B cell (primary cell): ENCODE measurements at regions not wholly inside any gene's neighbourhood (a gene's known extent, or its start where the extent isn't known, plus 50 kb on each side); places are given as distances from the start of the nearest gene placed in this dataset.
"Not testable (repeated sequence)": the region's sequence is repeated elsewhere in the genome, so short reads cannot be mapped to it uniquely, and the experiment has no call there.

ENCODE experiments used
- ATAC-seq: fragments of 200-7000 bp; cut with Tn5 transposase; one replicate; pipeline ENCODE4 v1.10.0; 2021; ENCODE audit warnings: low read depth, mild to moderate bottlenecking, moderate number of reproducible peaks, moderate library complexity
- CTCF ChIA-PET: fragments of 350-600 bp; sonication (Branson Sonifier 250); formaldehyde crosslinking; loops from one replicate; lab custom pipeline; 2021; ENCODE audit warnings: antibody characterized with exemption, inconsistent platforms; lab: Charles Lee
- POLR2A ChIA-PET: fragments of 350-600 bp; sonication (Branson Sonifier 250); formaldehyde crosslinking; loops from one replicate; lab custom pipeline; 2021; ENCODE audit warnings: antibody characterized with exemption; lab: Charles Lee
- DNase-seq: peaks from one replicate; pipeline ENCODE4 v3.0.0; 2013
- H2AFZ ChIP-seq: 2 replicates; pipeline ENCODE4 v1.6.1; 2012; ENCODE audit warnings: mild to moderate bottlenecking, low read depth, low read length; ENCODE audit not compliant: insufficient read depth, poor library complexity, severe bottlenecking
- H3K27ac ChIP-seq, 2 donors: 1 replicate in 1 of 2; 2 replicates in 1 of 2; pipeline ENCODE4 v1.5.1; 2012 to 2013; ENCODE audit warnings: low read length in 2 of 2, mild to moderate bottlenecking in 2 of 2, moderate library complexity in 1 of 2
- H3K27me3 ChIP-seq, 4 experiments: fragments of 200-600 bp in 1 of 4; sonication (generic) in 1 of 4; replicated peaks in 1 of 4; 1 replicate in 2 of 4; 2 replicates in 2 of 4; pipeline versions ENCODE4 v1.6.1 to v1.7.0; 2013 to 2016; ENCODE audit warnings: low read length in 3 of 4, mild to moderate bottlenecking in 2 of 4, mixed read lengths in 1 of 4, moderate library complexity in 1 of 4; ENCODE audit not compliant: insufficient read depth in 4 of 4, control insufficient read depth in 3 of 4; ENCODE audit errors: control extremely low read depth in 1 of 4
- H3K36me3 ChIP-seq, 2 experiments: replicated peaks in 1 of 2; 1 replicate in 1 of 2; 2 replicates in 1 of 2; pipeline versions ENCODE4 v1.6.1 to v1.7.1; 2013; ENCODE audit warnings: low read length in 1 of 2; ENCODE audit not compliant: insufficient read depth in 2 of 2, control insufficient read depth in 1 of 2; ENCODE audit errors: control extremely low read depth in 1 of 2, extremely low read depth in 1 of 2
- H3K4me1 ChIP-seq, 2 donors: fragments of 200-600 bp in 1 of 2; sonication (generic) in 1 of 2; 1 replicate in 1 of 2; 2 replicates in 1 of 2; pipeline versions ENCODE4 v1.5.1 to v1.6.1; 2013 to 2017; ENCODE audit warnings: low read length in 2 of 2; ENCODE audit not compliant: control insufficient read depth in 2 of 2, insufficient read depth in 2 of 2
- H3K4me2 ChIP-seq: replicated peaks from 2 replicates; pipeline ENCODE3; 2012; ENCODE audit warnings: mild to moderate bottlenecking, low read depth, low read length; ENCODE audit not compliant: poor library complexity, severe bottlenecking
- H3K4me3 ChIP-seq, 5 experiments: fragments of 200-600 bp in 1 of 5; sonication (generic) in 1 of 5; 1 replicate in 3 of 5; 2 replicates in 2 of 5; pipeline versions ENCODE4 v1.5.1 to v1.7.0; 2011 to 2016; ENCODE audit warnings: low read length in 4 of 5, mild to moderate bottlenecking in 4 of 5, low read depth in 2 of 5, control low read depth in 1 of 5, moderate library complexity in 1 of 5; ENCODE audit not compliant: insufficient read depth in 1 of 5; ENCODE audit errors: control extremely low read depth in 1 of 5, extremely low read depth in 1 of 5
- H3K79me2 ChIP-seq: fragments of 200-600 bp; sonication (generic); one replicate; pipeline ENCODE4 v1.6.0; 2016; ENCODE audit warnings: low read length; ENCODE audit not compliant: control insufficient read depth, insufficient read depth
- H3K9ac ChIP-seq: fragments of 200-600 bp; sonication (generic); 2 replicates; pipeline ENCODE4 v1.6.1; 2017; ENCODE audit warnings: mild to moderate bottlenecking, low read length, moderate library complexity
- H3K9me3 ChIP-seq, 3 donors: one replicate each; pipeline versions ENCODE4 v1.6.1 to v1.7.1; 2013; ENCODE audit warnings: low read length in 2 of 3; ENCODE audit not compliant: control insufficient read depth in 2 of 3, insufficient read depth in 1 of 3; ENCODE audit errors: control extremely low read depth in 1 of 3
- H4K20me1 ChIP-seq: 2 replicates; pipeline ENCODE4 v1.6.0; 2012; ENCODE audit warnings: mild to moderate bottlenecking, low read length; ENCODE audit not compliant: insufficient read depth, control insufficient read depth, poor library complexity, severe bottlenecking
- H3K27ac Mint-ChIP-seq: one replicate; pipeline ENCODE4 v1.8.0; 2021; ENCODE audit warnings: mixed read lengths
- H3K27me3 Mint-ChIP-seq: one replicate; pipeline ENCODE4 v1.8.0; 2021; ENCODE audit warnings: mixed read lengths
- H3K4me1 Mint-ChIP-seq: one replicate; pipeline ENCODE4 v1.8.0; 2021; ENCODE audit warnings: mixed read lengths
- H3K4me3 Mint-ChIP-seq: one replicate; pipeline ENCODE4 v1.8.0; 2021; ENCODE audit warnings: mixed read lengths
- H3K9me3 Mint-ChIP-seq: one replicate; pipeline ENCODE4 v1.8.0; 2022; ENCODE audit warnings: mixed read lengths; ENCODE audit not compliant: insufficient read depth
- WGBS: methylation state at CpG from one replicate; pipeline ENCODE4 v1.1.5; 2013; ENCODE audit warnings: missing lambda C conversion rate; ENCODE audit not compliant: insufficient coverage; 5-methylcytosine and 5-hydroxymethylcytosine counted together
- intact Hi-C: fragments of 100-400 bp; cut with micrococcal nuclease; formaldehyde crosslinking; loops from one replicate; pipeline ENCODE4 v1.10.0; 2022

- not testable (repeated sequence) for H3K27ac Mint-ChIP-seq
These were observed 92.2 kb downstream of the ARHGAP11B start for GRCh38 chr15:30718038-30718643.

GRCh38 chr15:30719363-30719762, 93.4 kb downstream of the ARHGAP11B start:
- H3K27me3 ChIP-seq, H3K27ac Mint-ChIP-seq, H3K79me2 ChIP-seq, H3K4me2 ChIP-seq, H3K4me3 ChIP-seq, intact Hi-C loops, H3K9me3 ChIP-seq, H3K4me3 Mint-ChIP-seq, ATAC-seq, H3K27ac ChIP-seq, H4K20me1 ChIP-seq, H3K36me3 ChIP-seq, CTCF ChIA-PET, H3K4me1 Mint-ChIP-seq, H3K9ac ChIP-seq, DNase-seq, H3K4me1 ChIP-seq, H3K27me3 Mint-ChIP-seq, H2AFZ ChIP-seq, H3K9me3 Mint-ChIP-seq, POLR2A ChIA-PET: not testable (repeated sequence)
- 49% methylated on average over 5 of the region's 5 CpGs for WGBS

More at GRCh38 chr15:30718038-30718643, 92.2 kb downstream of the ARHGAP11B start:
- H3K4me2 ChIP-seq, H3K79me2 ChIP-seq, H3K27ac ChIP-seq, CTCF ChIA-PET, H3K9ac ChIP-seq, H3K4me1 ChIP-seq, H3K4me3 Mint-ChIP-seq, H4K20me1 ChIP-seq, H3K4me1 Mint-ChIP-seq, H3K27me3 Mint-ChIP-seq, H3K4me3 ChIP-seq, H3K9me3 Mint-ChIP-seq, H3K27me3 ChIP-seq, H3K9me3 ChIP-seq, POLR2A ChIA-PET, H2AFZ ChIP-seq, intact Hi-C loops, DNase-seq, H3K36me3 ChIP-seq, ATAC-seq: not testable (repeated sequence)
- 75% methylated on average over 1 of the region's 7 CpGs for WGBS

DNA sequence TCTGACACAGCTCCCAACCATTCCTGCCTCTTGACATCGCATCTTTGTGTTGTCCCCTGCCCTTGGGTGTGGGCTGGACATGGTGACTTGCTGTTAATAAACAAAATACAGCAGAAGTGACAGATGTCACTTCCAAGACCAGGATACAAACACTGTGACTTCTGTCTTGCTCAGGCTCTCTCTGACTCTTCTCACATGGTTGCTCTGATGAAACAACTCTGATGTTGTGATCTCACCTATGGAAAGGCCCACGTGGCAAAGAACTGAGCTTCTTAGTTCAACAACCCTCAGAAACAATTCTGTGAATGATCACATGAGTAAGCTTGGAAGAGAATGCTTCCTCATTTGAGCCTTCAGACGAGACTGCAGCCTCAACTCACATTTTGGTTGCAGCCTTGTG, 94.9 kb downstream of the ARHGAP11B start:
- H2AFZ ChIP-seq, H3K9me3 ChIP-seq, intact Hi-C loops, H3K79me2 ChIP-seq, H3K4me3 ChIP-seq, ATAC-seq, H3K4me3 Mint-ChIP-seq, H3K27me3 ChIP-seq, H4K20me1 ChIP-seq, DNase-seq, POLR2A ChIA-PET, H3K4me1 Mint-ChIP-seq, CTCF ChIA-PET, H3K9ac ChIP-seq, H3K4me1 ChIP-seq, H3K27ac Mint-ChIP-seq, H3K9me3 Mint-ChIP-seq, H3K36me3 ChIP-seq, H3K4me2 ChIP-seq, H3K27me3 Mint-ChIP-seq, H3K27ac ChIP-seq: not testable (repeated sequence)
- WGBS: no CpG with 5 or more reads among the region's 3 CpGs

GRCh38 chr15:30721529-30721928, 95.6 kb downstream of the ARHGAP11B start:
- H3K4me1 ChIP-seq, H3K27ac Mint-ChIP-seq, intact Hi-C loops, H3K27ac ChIP-seq, H2AFZ ChIP-seq, CTCF ChIA-PET, H3K4me2 ChIP-seq, H3K9me3 ChIP-seq, H3K27me3 ChIP-seq, DNase-seq, H3K4me3 ChIP-seq, H3K79me2 ChIP-seq, H3K4me1 Mint-ChIP-seq, H4K20me1 ChIP-seq, H3K9ac ChIP-seq, H3K36me3 ChIP-seq, POLR2A ChIA-PET, H3K27me3 Mint-ChIP-seq, ATAC-seq, H3K4me3 Mint-ChIP-seq, H3K9me3 Mint-ChIP-seq: not testable (repeated sequence)
- WGBS: no CpG with 5 or more reads among the region's 2 CpGs
